MCF 10A (cell line): ENCODE measurements at regions not wholly inside any gene's neighbourhood (a gene's known extent, or its start where the extent isn't known, plus 50 kb on each side); places are given as distances from the start of the nearest gene placed in this dataset.

ENCODE experiments used
- BruUV-seq: library from RNA; stranded (reverse); fragments of 400-500 nt; replicated peaks from 2 replicates; lab custom pipeline; 2021; lab: Mats Ljungman, UMichigan
- CTCF ChIA-PET: fragments of 300-600 bp; sonication (Branson Sonifier 250); formaldehyde crosslinking; extraction: SDS; loops from one replicate; lab custom pipeline; 2021; ENCODE audit warnings: antibody characterized with exemption, inconsistent platforms; lab: Yijun Ruan, JAX
- POLR2A ChIA-PET: fragments of 300-600, 350-650 bp; sonication (Branson Sonifier 250); formaldehyde crosslinking; extraction: SDS; loops from one replicate; lab custom pipeline; 2020; ENCODE audit warnings: antibody characterized with exemption, inconsistent platforms; lab: Yijun Ruan, JAX
- DNase-seq: peaks from one replicate; pipeline ENCODE4 v3.0.0-alpha.2; 2018; ENCODE audit not compliant: unreplicated experiment
- H3K27ac Mint-ChIP-seq: one replicate; pipeline ENCODE4 v1.8.0; 2022; ENCODE audit warnings: mild to moderate bottlenecking, low read depth, mixed read lengths; ENCODE audit not compliant: unreplicated experiment
- H3K27me3 Mint-ChIP-seq: one replicate; pipeline ENCODE4 v1.8.0; 2022; ENCODE audit warnings: mixed read lengths; ENCODE audit not compliant: insufficient read depth, unreplicated experiment
- H3K36me3 Mint-ChIP-seq: one replicate; pipeline ENCODE4 v1.8.0; 2022; ENCODE audit warnings: mild to moderate bottlenecking, moderate library complexity, mixed read lengths; ENCODE audit not compliant: insufficient read depth, unreplicated experiment
- H3K4me1 Mint-ChIP-seq: one replicate; pipeline ENCODE4 v1.8.0; 2022; ENCODE audit warnings: mixed read lengths; ENCODE audit not compliant: insufficient read depth, unreplicated experiment
- H3K4me3 Mint-ChIP-seq: one replicate; pipeline ENCODE4 v1.8.0; 2022; ENCODE audit warnings: mild to moderate bottlenecking, moderate library complexity, mixed read lengths; ENCODE audit not compliant: unreplicated experiment
- H3K9me3 Mint-ChIP-seq: one replicate; pipeline ENCODE4 v1.8.0; 2022; ENCODE audit warnings: mixed read lengths; ENCODE audit not compliant: unreplicated experiment
- intact Hi-C: fragments of 100-400 bp; cut with micrococcal nuclease; formaldehyde crosslinking; loops from 2 replicates; pipeline ENCODE4 v1.14.1; 2022
- TF ChIP-seq, protein P1 (sequence below): fragments of 200-600 bp; IDR thresholded peaks from one replicate; pipeline ENCODE4 v1.8.0; 2022; ENCODE audit warnings: antibody characterized with exemption, mild to moderate bottlenecking; ENCODE audit not compliant: unreplicated experiment

DNA sequence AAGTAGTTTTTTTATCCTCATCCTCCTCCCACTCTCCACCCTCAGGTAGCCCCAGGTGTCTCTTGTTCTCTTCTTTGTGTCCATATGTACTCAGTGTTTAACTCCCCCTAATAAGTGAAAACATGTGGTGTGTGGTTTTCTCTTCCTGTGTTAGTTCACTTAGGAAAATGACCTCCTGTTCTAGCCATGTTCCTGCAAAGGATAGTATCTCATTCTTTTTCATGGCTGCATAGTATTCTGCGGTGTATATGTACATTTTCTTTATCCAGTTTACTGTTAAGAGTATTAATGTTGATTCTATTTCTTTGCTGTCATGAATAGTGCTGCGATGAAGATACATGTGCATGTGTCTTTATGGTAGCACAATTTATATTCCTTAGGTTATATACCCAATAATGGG lies 68.4 kb upstream of the RANBP3L start:
- H3K4me3 Mint-ChIP-seq: no peak overlapping the region
- H3K9me3 Mint-ChIP-seq: no peaks in the 10 kb centered on the region
- intact Hi-C loops: no loop called here
- H3K27ac Mint-ChIP-seq: no peak overlapping the region
- no peak for DNase-seq
- H3K36me3 Mint-ChIP-seq: no peaks in the 10 kb centered on the region
- H3K4me1 Mint-ChIP-seq: peaks cover 52% of the 10 kb centered on the region
- no peaks in the 10 kb centered on the region for H3K27me3 Mint-ChIP-seq
- CTCF ChIA-PET: no interaction called here
- no TSS peak for BruUV-seq
- POLR2A ChIA-PET: no interaction called here
- TF ChIP-seq, protein P1, sequence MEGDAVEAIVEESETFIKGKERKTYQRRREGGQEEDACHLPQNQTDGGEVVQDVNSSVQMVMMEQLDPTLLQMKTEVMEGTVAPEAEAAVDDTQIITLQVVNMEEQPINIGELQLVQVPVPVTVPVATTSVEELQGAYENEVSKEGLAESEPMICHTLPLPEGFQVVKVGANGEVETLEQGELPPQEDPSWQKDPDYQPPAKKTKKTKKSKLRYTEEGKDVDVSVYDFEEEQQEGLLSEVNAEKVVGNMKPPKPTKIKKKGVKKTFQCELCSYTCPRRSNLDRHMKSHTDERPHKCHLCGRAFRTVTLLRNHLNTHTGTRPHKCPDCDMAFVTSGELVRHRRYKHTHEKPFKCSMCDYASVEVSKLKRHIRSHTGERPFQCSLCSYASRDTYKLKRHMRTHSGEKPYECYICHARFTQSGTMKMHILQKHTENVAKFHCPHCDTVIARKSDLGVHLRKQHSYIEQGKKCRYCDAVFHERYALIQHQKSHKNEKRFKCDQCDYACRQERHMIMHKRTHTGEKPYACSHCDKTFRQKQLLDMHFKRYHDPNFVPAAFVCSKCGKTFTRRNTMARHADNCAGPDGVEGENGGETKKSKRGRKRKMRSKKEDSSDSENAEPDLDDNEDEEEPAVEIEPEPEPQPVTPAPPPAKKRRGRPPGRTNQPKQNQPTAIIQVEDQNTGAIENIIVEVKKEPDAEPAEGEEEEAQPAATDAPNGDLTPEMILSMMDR: no peak

DNA sequence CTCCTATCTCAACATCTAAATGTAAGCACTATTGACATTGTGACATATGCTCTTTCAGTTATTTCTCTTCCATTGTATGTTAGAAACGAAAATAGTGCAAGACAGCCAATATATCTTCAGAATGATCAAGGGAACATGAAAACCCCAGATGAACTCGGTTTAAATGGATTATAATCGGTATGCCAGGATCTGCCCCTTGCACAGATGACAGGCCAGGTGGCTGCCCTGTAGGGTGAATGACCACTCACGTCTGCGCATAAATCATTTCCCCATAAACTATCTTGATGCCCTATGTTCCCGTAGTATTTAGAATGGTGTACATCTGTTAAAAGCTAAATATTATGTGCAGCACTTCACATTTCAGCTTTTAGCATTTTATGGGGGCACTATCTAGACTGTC lies 69.7 kb upstream of the RANBP3L start:
- H3K9me3 Mint-ChIP-seq: no peaks in the 10 kb centered on the region
- H3K4me3 Mint-ChIP-seq: no peak overlapping the region
- H3K36me3 Mint-ChIP-seq: no peaks in the 10 kb centered on the region
- intact Hi-C loops: no loop called here
- CTCF ChIA-PET: no interaction called here
- no peaks in the 10 kb centered on the region for H3K27me3 Mint-ChIP-seq
- H3K27ac Mint-ChIP-seq: no peak overlapping the region
- DNase-seq: no peak
- TF ChIP-seq, protein P1: no peak
- peaks cover 52% of the 10 kb centered on the region for H3K4me1 Mint-ChIP-seq
- BruUV-seq: no TSS peak
- POLR2A ChIA-PET: no interaction called here

DNA sequence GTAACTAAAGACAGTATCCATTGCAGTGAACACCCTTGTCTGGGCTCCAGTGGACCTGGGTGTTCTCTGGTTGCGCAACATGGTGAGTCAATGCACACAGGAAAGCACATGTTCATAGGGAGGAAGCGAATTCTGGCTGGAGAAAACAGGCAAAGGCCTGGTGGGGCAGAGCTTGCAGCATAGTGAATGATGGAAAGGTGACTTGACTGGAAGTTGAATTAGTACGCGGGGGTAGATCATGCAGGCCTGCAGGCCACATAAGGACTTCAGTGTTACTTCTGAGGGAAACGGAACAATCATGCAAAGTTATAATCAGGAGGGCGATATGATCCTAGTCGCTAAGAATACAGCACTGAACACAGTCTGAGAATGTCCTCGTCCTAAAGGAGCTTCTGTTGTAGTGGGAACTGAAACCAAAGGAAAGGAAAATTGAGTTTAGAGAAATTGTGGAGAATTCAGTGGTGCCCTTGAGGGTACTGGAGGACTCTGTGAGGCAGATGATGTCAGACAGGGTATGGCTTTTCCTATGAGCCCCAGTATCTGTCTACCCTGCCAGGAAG lies 71.9 kb upstream of the RANBP3L start:
- Mint-ChIP-seq H3K27ac (peak overlapping the region; percentile 24), H3K4me1 (peaks cover 40% of the 10 kb centered on the region), H3K27me3 (no peaks in the 10 kb centered on the region), H3K4me3 (no peak overlapping the region), H3K9me3 (no peaks in the 10 kb centered on the region), H3K36me3 (peaks cover 4% of the 10 kb centered on the region)
- DNase-seq: peak; percentile 99
- intact Hi-C loops: no loop called here
- TF ChIP-seq, protein P1: no peak
- ChIA-PET CTCF (interaction anchor here (0.6 kb wide), 1 partner anchor 511 kb away, joined by 3 read pairs; no protein-coding TSS in a partner anchor), POLR2A (interaction anchor here (0.5 to 1.4 kb wide), 6 partner anchors 8 to 39 kb away, joined by 3 to 4 read pairs (median 3); no protein-coding TSS in a partner anchor)
- BruUV-seq: no TSS peak

DNA sequence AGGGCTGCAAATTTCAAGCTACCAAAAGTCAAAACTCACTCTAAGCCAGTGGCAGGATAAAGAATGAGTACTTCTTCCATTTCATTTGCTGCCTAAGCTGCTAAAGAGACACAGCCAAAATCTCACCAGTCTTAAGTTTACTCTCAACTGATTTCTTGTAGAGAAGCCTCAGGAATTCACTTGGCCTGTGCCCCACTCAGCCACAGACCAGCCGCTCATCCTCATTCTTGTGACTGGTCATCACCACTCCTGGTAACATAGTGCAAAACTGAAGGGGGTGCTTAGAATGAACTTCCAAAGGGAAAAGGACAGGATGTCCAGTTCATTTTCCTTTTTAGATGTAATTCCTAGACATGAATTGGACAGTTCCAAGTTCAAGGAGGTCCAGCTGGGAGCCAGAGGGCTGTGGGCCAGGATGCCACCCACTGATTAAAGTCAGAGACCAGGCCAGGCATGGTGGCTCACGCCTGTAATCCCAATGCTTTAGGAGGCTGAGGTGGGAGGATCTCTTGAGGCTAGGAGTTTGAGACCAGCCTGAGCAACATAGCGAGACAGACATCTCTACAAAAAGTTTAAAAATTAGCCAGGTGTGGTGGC lies 72.7 kb upstream of the RANBP3L start:
- TF ChIP-seq, protein P1: no peak
- ChIA-PET CTCF (interaction anchor here (0.6 kb wide), 1 partner anchor 41 kb away, joined by 5 read pairs; no protein-coding TSS in a partner anchor), POLR2A (interaction anchor here (0.5 to 1.4 kb wide), 5 partner anchors 9 to 40 kb away, joined by 3 to 4 read pairs (median 3); no protein-coding TSS in a partner anchor)
- no peak for DNase-seq
- Mint-ChIP-seq H3K36me3 (peaks cover 6% of the 10 kb centered on the region), H3K27me3 (no peaks in the 10 kb centered on the region), H3K9me3 (no peaks in the 10 kb centered on the region), H3K4me1 (peaks cover 43% of the 10 kb centered on the region), H3K4me3 (no peak overlapping the region), H3K27ac (peak overlapping the region; percentile 24)
- intact Hi-C loops: no loop called here
- BruUV-seq: no TSS peak
